H1 (cell line): ENCODE measurements at regions not wholly inside any gene's neighbourhood (a gene's known extent, or its start where the extent isn't known, plus 50 kb on each side); places are given as distances from the start of the nearest gene placed in this dataset.

Experiments
- CTCF ChIA-PET: fragments of 300-600 bp; sonication (Branson Sonifier 250); formaldehyde crosslinking; loops from one replicate; lab custom pipeline; 2021; ENCODE audit not compliant: partially characterized antibody; lab: Charles Lee
- POLR2A ChIA-PET: fragments of 300-600 bp; sonication (Branson Sonifier 250); formaldehyde crosslinking; loops from one replicate; lab custom pipeline; 2021; ENCODE audit warnings: inconsistent platforms; ENCODE audit not compliant: partially characterized antibody; lab: Charles Lee
- DNase-seq, 2 experiments: peaks; one replicate each; pipeline versions ENCODE4 v3.0.0 to v3.0.0-alpha.2; 2010 to 2022; ENCODE audit warnings: low spot score in 2 of 2, low read depth in 1 of 2, mixed read lengths in 1 of 2
- FAIRE-seq: peaks from 2 replicates; lab custom pipeline; 2011; peaks lifted over from hg19 to GRCh38; lab: Jason Lieb, UNC
- H2AFZ ChIP-seq: 2 replicates; pipeline ENCODE4 v1.8.1; 2012; ENCODE audit warnings: low read length, inconsistent platforms
- H2AK5ac ChIP-seq: 2 replicates; pipeline ENCODE4 v1.6.1; 2013; ENCODE audit warnings: low read depth, low read length
- H2BK120ac ChIP-seq: replicated peaks from 2 replicates; pipeline ENCODE3; 2013; ENCODE audit warnings: low read depth, low read length, inconsistent platforms
- H2BK12ac ChIP-seq: 2 replicates; pipeline ENCODE4 v1.6.1; 2013; ENCODE audit warnings: low read depth, low read length
- H2BK15ac ChIP-seq: 2 replicates; pipeline ENCODE4 v1.6.1; 2013; ENCODE audit warnings: low read length
- H2BK20ac ChIP-seq: 2 replicates; pipeline ENCODE4 v1.6.1; 2013; ENCODE audit warnings: low read length
- H2BK5ac ChIP-seq: 2 replicates; pipeline ENCODE4 v1.6.1; 2013; ENCODE audit warnings: low read depth, low read length
- H3K14ac ChIP-seq: 2 replicates; pipeline ENCODE4 v1.6.1; 2013; ENCODE audit warnings: inconsistent platforms; ENCODE audit not compliant: insufficient read length
- H3K18ac ChIP-seq: 2 replicates; pipeline ENCODE4 v1.6.1; 2013; ENCODE audit warnings: low read length; ENCODE audit errors: extremely low read depth
- H3K23ac ChIP-seq: 2 replicates; pipeline ENCODE4 v1.6.1; 2013; ENCODE audit warnings: inconsistent platforms; ENCODE audit not compliant: insufficient read length
- H3K23me2 ChIP-seq: 2 replicates; pipeline ENCODE4 v1.6.1; 2013; ENCODE audit warnings: low read depth, low read length
- H3K27ac ChIP-seq: 2 replicates; pipeline ENCODE4 v1.6.1; 2011; ENCODE audit warnings: low read depth, low read length, inconsistent platforms
- H3K27me3 ChIP-seq, 4 experiments: replicated peaks in 1 of 4; 1 replicate in 1 of 4; 2 replicates in 3 of 4; pipeline versions ENCODE4 v1.6.1 to v1.8.1; 2011 to 2013; ENCODE audit warnings: low read length in 3 of 4, mild to moderate bottlenecking in 3 of 4, inconsistent platforms in 2 of 4, mixed read lengths in 2 of 4, moderate library complexity in 1 of 4; ENCODE audit not compliant: control insufficient read depth in 3 of 4, insufficient read depth in 3 of 4; ENCODE audit errors: extremely low read depth in 1 of 4
- H3K36me3 ChIP-seq, 4 experiments: 2 replicates each; pipeline versions ENCODE4 v1.6.1 to v1.8.1; 2011 to 2013; ENCODE audit warnings: mild to moderate bottlenecking in 4 of 4, low read length in 3 of 4, moderate library complexity in 2 of 4, control low read depth in 1 of 4, inconsistent platforms in 1 of 4; ENCODE audit not compliant: insufficient read depth in 4 of 4, control insufficient read depth in 2 of 4
- H3K4ac ChIP-seq: replicated peaks from 2 replicates; pipeline ENCODE3; 2013; ENCODE audit warnings: low read length, low read depth, mixed read lengths, inconsistent platforms; ENCODE audit not compliant: insufficient read length
- H3K4me1 ChIP-seq, 4 experiments: replicated peaks in 1 of 4; 1 replicate in 1 of 4; 2 replicates in 3 of 4; pipeline versions ENCODE4 v1.6.1 to v1.8.1; 2011 to 2013; ENCODE audit warnings: low read length in 3 of 4, inconsistent platforms in 2 of 4, mixed read lengths in 1 of 4; ENCODE audit not compliant: insufficient read depth in 4 of 4, control insufficient read depth in 3 of 4
- H3K4me2 ChIP-seq, 2 experiments: 2 replicates each; pipeline versions ENCODE4 v1.6.1 to v1.8.1; 2011 to 2013; ENCODE audit warnings: low read depth in 2 of 2, low read length in 2 of 2, control low read depth in 1 of 2, inconsistent platforms in 1 of 2, mild to moderate bottlenecking in 1 of 2; ENCODE audit not compliant: insufficient read depth in 1 of 2
- H3K4me3 ChIP-seq, 4 experiments: fragments of 200-600, 300-600 bp in 1 of 4; sonication (generic), shearing (Covaris generic), sonication (Bioruptor Twin) in 1 of 4; 2 replicates each; pipeline versions ENCODE4 v1.5.1 to v1.8.1; 2011 to 2016; ENCODE audit warnings: low read length in 4 of 4, low read depth in 3 of 4, control low read depth in 2 of 4, inconsistent platforms in 2 of 4, mild to moderate bottlenecking in 2 of 4, mixed read lengths in 1 of 4, moderate library complexity in 1 of 4; ENCODE audit not compliant: insufficient read depth in 2 of 4; ENCODE audit errors: extremely low read depth in 1 of 4
- H3K56ac ChIP-seq: replicated peaks from 2 replicates; pipeline ENCODE3; 2013; ENCODE audit warnings: low read depth, mild to moderate bottlenecking, mixed read lengths, low read length, inconsistent platforms; ENCODE audit not compliant: insufficient read length
- H3K79me1 ChIP-seq: 2 replicates; pipeline ENCODE4 v1.6.1; 2013; ENCODE audit warnings: low read depth, low read length, control low read depth
- H3K79me2 ChIP-seq, 2 experiments: 2 replicates each; pipeline versions ENCODE4 v1.6.1 to v1.8.1; 2012 to 2013; ENCODE audit warnings: low read length in 2 of 2, mild to moderate bottlenecking in 2 of 2, inconsistent platforms in 1 of 2; ENCODE audit not compliant: insufficient read depth in 2 of 2, control insufficient read depth in 1 of 2
- H3K9ac ChIP-seq, 4 experiments: replicated peaks in 1 of 4; 1 replicate in 1 of 4; 2 replicates in 3 of 4; pipeline versions ENCODE4 v1.6.1 to v1.8.1; 2011 to 2013; ENCODE audit warnings: low read depth in 3 of 4, low read length in 3 of 4, control low read depth in 2 of 4, mild to moderate bottlenecking in 2 of 4, moderate library complexity in 2 of 4, inconsistent platforms in 1 of 4; ENCODE audit errors: extremely low read depth in 1 of 4
- H3K9me3 ChIP-seq, 2 experiments: 2 replicates each; pipeline versions ENCODE4 v1.6.1 to v1.8.1; 2012 to 2013; ENCODE audit warnings: mild to moderate bottlenecking in 2 of 2, moderate library complexity in 2 of 2, control low read depth in 1 of 2, inconsistent platforms in 1 of 2, low read depth in 1 of 2, low read length in 1 of 2, mixed read lengths in 1 of 2; ENCODE audit not compliant: insufficient read depth in 2 of 2
- H4K20me1 ChIP-seq, 2 experiments: replicated peaks in 1 of 2; 2 replicates each; pipeline versions ENCODE3 to v1.8.1; 2011 to 2013; ENCODE audit warnings: inconsistent platforms in 2 of 2, low read length in 2 of 2, mild to moderate bottlenecking in 1 of 2; ENCODE audit not compliant: insufficient read depth in 2 of 2, control insufficient read depth in 1 of 2
- H4K5ac ChIP-seq: 2 replicates; pipeline ENCODE4 v1.6.1; 2013; ENCODE audit warnings: low read length, low read depth, mixed read lengths, inconsistent platforms; ENCODE audit not compliant: insufficient read length
- H4K8ac ChIP-seq: 2 replicates; pipeline ENCODE4 v1.8.0; 2013; ENCODE audit warnings: mild to moderate bottlenecking, moderate library complexity, low read length, inconsistent platforms; ENCODE audit not compliant: insufficient read depth; ENCODE audit errors: extremely low read depth
- H4K91ac ChIP-seq: replicated peaks from 2 replicates; pipeline ENCODE3; 2013; ENCODE audit warnings: low read length, mixed read lengths, inconsistent platforms; ENCODE audit not compliant: insufficient read length
- BACH1 ChIP-seq: IDR thresholded peaks from 2 replicates; pipeline ENCODE4 v1.6.1; 2012; ENCODE audit warnings: low read length, improper control_type of control experiment
- EZH2 ChIP-seq: fragments of 200-600 bp; sonication (generic); IDR thresholded peaks from 2 replicates; pipeline ENCODE4 v1.7.1; 2012; ENCODE audit warnings: low read depth, mild to moderate bottlenecking, moderate library complexity, low read length, inconsistent platforms; ENCODE audit not compliant: severe bottlenecking
- KDM5A ChIP-seq: fragments of 200-600 bp; IDR thresholded peaks from 2 replicates; pipeline ENCODE4 v1.7.1; 2012; ENCODE audit warnings: mild to moderate bottlenecking, low read length, inconsistent platforms, mixed read lengths
- RAD21 ChIP-seq, 2 experiments: IDR thresholded peaks in 1 of 2; conservative IDR thresholded peaks in 1 of 2; 2 replicates each; pipeline ENCODE4 v1.6.1; 2011; ENCODE audit warnings: low read depth in 2 of 2, low read length in 2 of 2, improper control_type of control experiment in 1 of 2, inconsistent platforms in 1 of 2, mild to moderate bottlenecking in 1 of 2, moderate library complexity in 1 of 2
- TCF12 ChIP-seq: IDR thresholded peaks from 2 replicates; pipeline ENCODE4 v1.6.1; 2011; ENCODE audit warnings: low read depth, mild to moderate bottlenecking, low read length
- ZNF274 ChIP-seq: IDR thresholded peaks from 2 replicates; pipeline ENCODE4 v1.7.0; 2012; ENCODE audit warnings: low read length, borderline replicate concordance; ENCODE audit errors: extremely low read depth
- WGBS, 2 experiments: shearing (Covaris generic) in 1 of 2; methylation state at CpG; one replicate each; pipeline versions ENCODE4 v1.1.6 to v1.1.7; 2013 to 2015; ENCODE audit warnings: low lambda C conversion rate in 2 of 2, mixed read lengths in 2 of 2, inconsistent platforms in 1 of 2, low coverage in 1 of 2, missing lambda C conversion rate in 1 of 2; ENCODE audit not compliant: insufficient replicate concordance in 2 of 2, insufficient coverage in 1 of 2, insufficient read length in 1 of 2; ENCODE audit errors: extremely low coverage in 1 of 2, missing lambda C conversion rate in 1 of 2; 5-methylcytosine and 5-hydroxymethylcytosine counted together

GRCh38 chr11:33965032-33965431, 73.2 kb upstream of the LMO2 start:
- no peak overlapping the region for H3K18ac ChIP-seq
- H3K56ac ChIP-seq, result no peak overlapping the region
- H3K23me2 ChIP-seq, result no peaks in the 10 kb centered on the region
- H3K36me3 ChIP-seq, result no peaks in the 10 kb centered on the region
- H4K5ac ChIP-seq, result no peak overlapping the region
- no peaks in the 10 kb centered on the region for H3K27me3 ChIP-seq
- WGBS, 2 experiments, result 89% methylated on average over 1 of the region's 1 CpG; no CpG with 5 or more reads in 1 of the 2 experiments
- no peak overlapping the region for H4K91ac ChIP-seq
- H3K4me3 ChIP-seq, result no peak overlapping the region
- H3K4me1 ChIP-seq, result no peaks in the 10 kb centered on the region
- no peak overlapping the region for H2BK20ac ChIP-seq
- no peak overlapping the region for H3K23ac ChIP-seq
- no peak overlapping the region for H3K4me2 ChIP-seq
- no peak overlapping the region for H2BK120ac ChIP-seq
- H3K27ac ChIP-seq, result no peak overlapping the region
- no peak overlapping the region for H2AK5ac ChIP-seq
- H3K9me3 ChIP-seq, result no peaks in the 10 kb centered on the region
- no peak overlapping the region for H4K8ac ChIP-seq
- CTCF ChIA-PET, result interaction anchor here (19.3 kb wide), 1 partner anchor 111 kb away, joined by 326 read pairs; no protein-coding TSS in a partner anchor
- no peak overlapping the region for H3K14ac ChIP-seq
- no peak for DNase-seq
- H2BK5ac ChIP-seq, result no peak overlapping the region
- H3K79me2 ChIP-seq, result no peaks in the 10 kb centered on the region
- no peak overlapping the region for H3K9ac ChIP-seq
- no peak overlapping the region for H3K4ac ChIP-seq
- no peak overlapping the region for H2BK12ac ChIP-seq
- POLR2A ChIA-PET, result no interaction called here
- H4K20me1 ChIP-seq, result no peaks in the 10 kb centered on the region
- H2AFZ ChIP-seq, result no peak overlapping the region
- H2BK15ac ChIP-seq, result no peak overlapping the region
- no peak for FAIRE-seq
- H3K79me1 ChIP-seq, result no peaks in the 10 kb centered on the region
- TF ChIP-seq ZNF274, result no peak
- TF ChIP-seq EZH2, result no peak
- TF ChIP-seq TCF12, result no peak
- no peak for TF ChIP-seq BACH1
- TF ChIP-seq KDM5A, result no peak
- TF ChIP-seq RAD21 (IDR thresholded peaks at IDR 0.05 in 1 of 2, conservative IDR thresholded peaks at IDR 0.05 in 1 of 2; ENCODE audit: low read depth in 2 of 2, low read length in 2 of 2), result no peak
